Hepatocyte (in vitro differentiated cells): ENCODE measurements at regions not wholly inside any gene's neighbourhood (a gene's known extent, or its start where the extent isn't known, plus 50 kb on each side); places are given as distances from the start of the nearest gene placed in this dataset.

ENCODE experiments used
- CTCF ChIP-seq: fragments of 200-600 bp; sonication (generic); IDR thresholded peaks from 2 replicates; pipeline ENCODE4 v1.5.1; 2016; ENCODE audit warnings: antibody characterized with exemption, mild to moderate bottlenecking; ENCODE audit not compliant: poor library complexity
- EZH2 ChIP-seq: fragments of 200-600 bp; sonication (generic); IDR thresholded peaks from 2 replicates; pipeline ENCODE4 v1.6.1; 2016; ENCODE audit warnings: antibody characterized with exemption, mild to moderate bottlenecking, borderline replicate concordance
- EZH2phosphoT487 ChIP-seq: fragments of 200-600 bp; sonication (generic); IDR thresholded peaks from one replicate; pipeline ENCODE4 v1.6.1; 2018; ENCODE audit warnings: antibody characterized with exemption, mild to moderate bottlenecking, low read depth, moderate library complexity; ENCODE audit not compliant: unreplicated experiment, severe bottlenecking

GRCh38 chr20:24832518-24832917, 116.6 kb upstream of the CST7 start:
- TF ChIP-seq CTCF (no peak), EZH2 (no peak), EZH2phosphoT487 (no peak)
